Spleen (tissue), 11 donors: ENCODE measurements at regions not wholly inside any gene's neighbourhood (a gene's known extent, or its start where the extent isn't known, plus 50 kb on each side); places are given as distances from the start of the nearest gene placed in this dataset.

Experiments used
- DNase-seq: peaks from one replicate; pipeline ENCODE4 v3.0.0-alpha.2; 2020
- H3K27ac ChIP-seq, 8 donors: fragments of 200-600 bp; sonication (generic) in 7 of 8; 1 replicate in 4 of 8; 2 replicates in 4 of 8; pipeline versions ENCODE4 v1.5.0 to v1.8.0; 2016 to 2021; ENCODE audit warnings: inconsistent platforms in 4 of 8, mild to moderate bottlenecking in 4 of 8, moderate library complexity in 1 of 8
- H3K27me3 ChIP-seq, 7 donors: fragments of 200-600 bp; sonication (generic) in 6 of 7; replicated peaks in 1 of 7; 1 replicate in 4 of 7; 2 replicates in 3 of 7; pipeline versions ENCODE4 v1.5.0 to v1.8.0; 2016 to 2021; ENCODE audit warnings: inconsistent platforms in 3 of 7, mild to moderate bottlenecking in 1 of 7
- H3K36me3 ChIP-seq, 6 donors: fragments of 200-600 bp; sonication (generic) in 5 of 6; 1 replicate in 4 of 6; 2 replicates in 2 of 6; pipeline versions ENCODE4 v1.5.0 to v1.8.0; 2016 to 2021; ENCODE audit warnings: inconsistent platforms in 2 of 6
- H3K4me1 ChIP-seq, 6 donors: fragments of 200-600 bp; sonication (generic) in 5 of 6; 1 replicate in 3 of 6; 2 replicates in 3 of 6; pipeline versions ENCODE4 v1.5.0 to v1.8.0; 2016 to 2021; ENCODE audit warnings: inconsistent platforms in 3 of 6
- H3K4me3 ChIP-seq, 8 donors: fragments of 200-600 bp; sonication (generic) in 7 of 8; 1 replicate in 4 of 8; 2 replicates in 4 of 8; pipeline versions ENCODE4 v1.5.0 to v1.8.0; 2016 to 2021; ENCODE audit warnings: inconsistent platforms in 4 of 8, mild to moderate bottlenecking in 4 of 8, moderate library complexity in 2 of 8
- H3K9me3 ChIP-seq, 8 donors: fragments of 200-600 bp; sonication (generic) in 7 of 8; 1 replicate in 4 of 8; 2 replicates in 4 of 8; pipeline versions ENCODE4 v1.5.0 to v1.8.0; 2016 to 2021; ENCODE audit warnings: inconsistent platforms in 4 of 8
- CTCF ChIP-seq, 11 experiments: fragments of 200-600 bp in 7 of 11; fragments of 450-650 bp in 4 of 11; sonication (generic) in 4 of 11; IDR thresholded peaks in 8 of 11; conservative IDR thresholded peaks in 3 of 11; 1 replicate in 7 of 11; 2 replicates in 4 of 11; pipeline versions ENCODE4 v1.4.0 to v1.8.0; 2016 to 2021; ENCODE audit warnings: antibody characterized with exemption in 11 of 11, inconsistent platforms in 4 of 11, mild to moderate bottlenecking in 1 of 11
- POLR2A ChIP-seq, 3 donors: fragments of 450-650 bp; IDR thresholded peaks; one replicate each; pipeline ENCODE4 v1.5.1; 2017; ENCODE audit warnings: antibody characterized with exemption in 3 of 3, mild to moderate bottlenecking in 1 of 3
- POLR2AphosphoS5 ChIP-seq, 3 donors: sonication (generic); formaldehyde crosslinking; IDR thresholded peaks; one replicate each; pipeline ENCODE4 v1.5.1; 2017; ENCODE audit warnings: antibody characterized with exemption in 3 of 3
- WGBS, 5 donors: extraction: QIAGEN DNeasy Blood & Tissue Kit in 3 of 5; methylation state at CpG; one replicate each; pipeline versions ENCODE4 v1.1.5 to v1.1.7; 2013 to 2018; 5-methylcytosine and 5-hydroxymethylcytosine counted together
- intact Hi-C: fragments of 100-400 bp; cut with DNase I; formaldehyde crosslinking; loops from one replicate; pipeline ENCODE4 v1.15.0; 2023; ENCODE audit warnings: low total_unique reads
- donor health status: healthy with polysubstance abuse.
- donor health status: DM: no; HTN: no; CAD: no; lungs with moderate emphysema.
- donor health status: DM: no; HTN: no; CAD: no.
- donor health status: Bipolar disorder and iron deficiency.
- donor health status: healthy.
- donor health status: DM: no; HTN: no; CAD: no.
- donor health status: DM: yes; HTN: yes; CAD: no.

GRCh38 chr2:129262934-129263333 lies 716.5 kb upstream of the RAB6C start:
- H3K4me3 ChIP-seq = no peak overlapping the region
- peaks cover 6 to 47% (median 39%) of the 10 kb centered on the region in 8 donors for H3K9me3 ChIP-seq
- H3K27ac ChIP-seq = no peak overlapping the region
- no peak for TF ChIP-seq POLR2AphosphoS5 (IDR thresholded peaks at IDR 0.05)
- no peak for DNase-seq
- H3K27me3 ChIP-seq = no peaks in the 10 kb centered on the region
- H3K4me1 ChIP-seq = no peaks in the 10 kb centered on the region
- intact Hi-C loops = no loop called here
- no peaks in the 10 kb centered on the region for H3K36me3 ChIP-seq

- H3K4me1 ChIP-seq = no peaks in the 10 kb centered on the region
- no peaks in the 10 kb centered on the region for H3K27me3 ChIP-seq
- H3K9me3 ChIP-seq = peaks cover 4 to 47% (median 39%) of the 10 kb centered on the region in 8 donors
- H3K36me3 ChIP-seq = no peaks in the 10 kb centered on the region
- TF ChIP-seq POLR2AphosphoS5 (IDR thresholded peaks at IDR 0.05) = no peak
- TF ChIP-seq POLR2A (IDR thresholded peaks at IDR 0.05) = no peak
- no peak for TF ChIP-seq CTCF (IDR thresholded peaks at IDR 0.05 in 8 of 11, conservative IDR thresholded peaks at IDR 0.05 in 3 of 11)
- DNase-seq = no peak
- no peak overlapping the region for H3K27ac ChIP-seq
- no peak overlapping the region for H3K4me3 ChIP-seq
- intact Hi-C loops = no loop called here
Observed at GRCh38 chr2:129263939-129264338, 715.5 kb upstream of the RAB6C start.

GRCh38 chr2:129267559-129267958 lies 711.9 kb upstream of the RAB6C start:
- Histone ChIP-seq H3K27me3 (no peaks in the 10 kb centered on the region), H3K9me3 (peaks cover 0 to 49% (median 28%) of the 10 kb centered on the region in 8 donors), H3K27ac (no peak overlapping the region), H3K4me1 (no peaks in the 10 kb centered on the region), H3K4me3 (no peak overlapping the region), H3K36me3 (no peaks in the 10 kb centered on the region)
- DNase-seq = no peak
- intact Hi-C loops = no loop called here
- TF ChIP-seq POLR2AphosphoS5 (IDR thresholded peaks at IDR 0.05) = no peak

DNA sequence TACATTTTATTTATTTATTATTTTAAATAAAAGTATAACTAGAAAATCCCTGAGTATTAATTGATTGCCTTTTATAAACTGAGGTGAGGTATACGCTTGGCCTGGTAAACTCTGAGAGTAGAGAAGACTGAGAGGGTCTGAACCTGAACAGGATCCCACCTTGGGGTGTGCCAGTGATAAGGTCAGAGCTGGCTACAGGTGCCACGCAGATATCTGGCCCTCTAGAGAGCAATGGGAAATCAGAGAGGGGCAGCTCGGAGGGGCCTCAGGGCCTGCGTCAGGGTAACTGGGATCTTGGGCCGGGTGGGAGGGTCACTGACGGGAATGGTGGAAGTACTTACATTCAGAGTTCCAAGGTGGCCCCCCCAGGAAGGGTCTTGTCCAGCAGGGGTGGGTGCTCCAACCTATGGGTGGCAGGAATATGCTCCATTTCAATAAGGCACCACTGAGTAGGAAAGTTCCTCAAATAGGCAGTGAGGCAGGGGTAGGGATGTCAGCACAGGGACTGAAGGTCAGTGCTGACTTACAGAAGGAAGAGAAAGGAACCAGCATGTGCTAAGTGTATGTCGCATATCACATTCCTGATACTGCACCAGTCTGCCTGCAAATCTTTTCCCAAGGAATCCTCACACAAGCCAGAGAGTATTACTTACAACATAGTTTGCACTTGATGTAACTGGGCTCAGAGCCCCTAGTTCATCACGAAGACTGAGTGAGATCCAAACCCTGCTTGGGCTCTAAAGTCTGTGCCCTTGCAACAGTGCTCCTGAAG lies 706.0 kb upstream of the RAB6C start:
- no peak for TF ChIP-seq CTCF (IDR thresholded peaks at IDR 0.05 in 8 of 11, conservative IDR thresholded peaks at IDR 0.05 in 3 of 11)
- no peak for TF ChIP-seq POLR2AphosphoS5 (IDR thresholded peaks at IDR 0.05)
- TF ChIP-seq POLR2A (IDR thresholded peaks at IDR 0.05) = no peak
- intact Hi-C loops = no loop called here
- no peak for DNase-seq
- Histone ChIP-seq H3K4me3 (no peak overlapping the region), H3K9me3 (peaks cover 0 to 21% (median 5%) of the 10 kb centered on the region in 8 donors), H3K36me3 (no peaks in the 10 kb centered on the region), H3K4me1 (no peaks in the 10 kb centered on the region), H3K27me3 (no peaks in the 10 kb centered on the region), H3K27ac (no peak overlapping the region)
- 86 to 94% (median 91%) methylated on average over 8 of the region's 8 CpGs for WGBS, 5 donors

GRCh38 chr2:129274038-129274415 lies 705.4 kb upstream of the RAB6C start:
- Histone ChIP-seq H3K4me3 (no peak overlapping the region), H3K4me1 (no peaks in the 10 kb centered on the region), H3K27me3 (no peaks in the 10 kb centered on the region), H3K36me3 (no peaks in the 10 kb centered on the region), H3K9me3 (peaks cover 0 to 15% (median under 1%) of the 10 kb centered on the region in 8 donors), H3K27ac (no peak overlapping the region)
- no peak for TF ChIP-seq CTCF (IDR thresholded peaks at IDR 0.05 in 8 of 11, conservative IDR thresholded peaks at IDR 0.05 in 3 of 11)
- no peak for TF ChIP-seq POLR2A (IDR thresholded peaks at IDR 0.05)
- TF ChIP-seq POLR2AphosphoS5 (IDR thresholded peaks at IDR 0.05) = no peak
- WGBS, 5 donors = 0 to 100% (median 70%) methylated on average over 1 to 2 of the region's 2 CpGs
- DNase-seq = no peak
- intact Hi-C loops = no loop called here
